ELF-1 (cell line): ENCODE measurements at regions not wholly inside any gene's neighbourhood (a gene's known extent, or its start where the extent isn't known, plus 50 kb on each side); places are given as distances from the start of the nearest gene placed in this dataset.
A peak's percentile ranks its signal among the peaks of the same experiment; 100 is the strongest.
"Not testable (repeated sequence)": the region's sequence is repeated elsewhere in the genome, so short reads cannot be mapped to it uniquely, and the experiment has no call there.

ENCODE experiments used
- DNase-seq: peaks from one replicate; pipeline ENCODE4 v3.0.0-alpha.2; 2016; ENCODE audit warnings: low read depth, low spot score

GRCh38 chr1:105122041-105122440 is 1372.3 kb downstream of the AMY1C start:
- no peak for DNase-seq

- DNase-seq = peak; percentile 34
These were observed 1388.1 kb downstream of the AMY1C start for GRCh38 chr1:105137543-105138457.

DNA sequence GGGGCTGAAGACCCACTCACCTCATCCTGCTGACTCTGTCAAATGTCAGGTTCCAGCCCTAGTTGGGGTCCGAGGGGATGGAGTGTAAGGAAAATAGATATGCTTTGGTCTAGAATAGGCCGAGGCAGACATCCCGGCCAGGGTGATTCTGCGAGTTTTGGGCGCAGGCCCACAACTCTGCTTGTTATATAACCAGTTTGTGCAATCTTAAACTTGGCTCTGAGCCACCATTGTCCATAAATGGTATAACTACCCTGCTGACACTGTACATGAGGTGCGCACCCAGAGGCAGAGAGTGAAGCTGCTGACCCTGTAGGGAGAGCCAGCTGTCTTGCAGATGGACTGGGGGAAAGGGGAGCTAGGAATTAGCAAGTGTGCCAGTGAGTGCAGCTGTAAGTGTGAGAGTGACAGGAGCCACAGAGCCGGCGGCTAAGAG is 1388.8 kb downstream of the AMY1C start:
- no peak for DNase-seq

GRCh38 chr1:105172788-105173187 is 1423.1 kb downstream of the AMY1C start:
- DNase-seq = no peak

- DNase-seq = no peak
These were observed 1431.1 kb downstream of the AMY1C start for GRCh38 chr1:105180789-105181188.

GRCh38 chr1:105204836-105205371 is 1455.2 kb downstream of the AMY1C start:
- no peak for DNase-seq

- DNase-seq = no peak
These were observed 1458.9 kb downstream of the AMY1C start for GRCh38 chr1:105208581-105208980.

- no peak for DNase-seq
These were observed 1461.0 kb downstream of the AMY1C start for GRCh38 chr1:105210747-105211146.

DNA sequence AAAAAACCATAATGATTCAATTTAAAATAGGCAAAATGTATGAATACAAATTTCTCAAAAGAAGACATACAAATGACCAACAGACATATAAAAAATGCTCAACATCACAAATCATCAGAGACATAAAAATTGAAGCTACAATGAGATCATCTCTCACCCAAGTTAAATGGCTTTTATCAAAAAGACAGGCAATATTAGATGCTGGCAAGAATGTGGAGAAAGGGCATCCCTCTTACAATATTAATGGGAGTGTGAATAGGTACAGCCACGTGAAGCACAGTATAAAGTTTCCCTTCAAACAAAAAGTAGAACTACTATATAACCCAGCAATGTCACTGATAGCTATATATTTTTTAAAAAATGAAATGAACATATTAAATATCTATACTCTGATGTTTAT is 1481.7 kb downstream of the AMY1C start:
- no peak for DNase-seq

- DNase-seq = no peak
These were observed 1493.7 kb downstream of the AMY1C start for GRCh38 chr1:105243411-105243810.

DNA sequence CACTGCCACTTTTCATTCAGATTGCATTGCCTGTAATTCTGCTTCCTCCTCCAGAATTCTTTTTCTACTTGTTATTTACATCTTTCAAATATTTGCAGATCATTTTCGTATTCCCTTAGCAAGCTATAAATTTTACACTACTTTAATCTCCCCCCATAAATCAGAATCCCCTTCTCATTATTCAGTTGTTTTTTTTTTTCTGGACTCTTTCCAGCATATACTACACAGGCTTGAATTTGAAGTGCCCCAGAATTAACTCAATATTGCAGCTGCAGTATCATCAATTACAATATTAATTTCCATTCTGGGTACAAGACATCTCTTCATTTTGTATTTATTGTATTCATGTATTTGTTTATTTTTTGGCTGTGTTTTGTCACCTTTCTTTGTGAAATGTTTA is 1494.3 kb downstream of the AMY1C start:
- no peak for DNase-seq

DNA sequence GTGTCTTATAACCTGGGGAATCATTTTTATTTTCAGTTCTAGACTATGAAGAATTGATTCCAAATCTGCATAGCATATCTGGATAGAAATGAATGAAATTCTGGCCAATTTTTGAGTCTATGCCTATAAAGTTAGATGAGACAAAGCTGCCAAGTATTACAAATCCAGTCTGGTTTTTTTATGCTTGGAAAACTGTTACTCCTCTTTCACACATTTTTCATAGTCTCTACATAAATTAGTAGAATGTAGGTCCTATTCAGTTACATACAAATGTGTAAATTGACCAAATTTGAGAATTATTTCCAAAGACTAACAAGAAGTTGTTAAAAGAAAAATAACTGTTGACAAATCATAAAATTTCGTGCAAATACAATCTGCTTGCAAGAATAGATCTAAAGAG is 1505.2 kb downstream of the AMY1C start:
- no peak for DNase-seq

DNA sequence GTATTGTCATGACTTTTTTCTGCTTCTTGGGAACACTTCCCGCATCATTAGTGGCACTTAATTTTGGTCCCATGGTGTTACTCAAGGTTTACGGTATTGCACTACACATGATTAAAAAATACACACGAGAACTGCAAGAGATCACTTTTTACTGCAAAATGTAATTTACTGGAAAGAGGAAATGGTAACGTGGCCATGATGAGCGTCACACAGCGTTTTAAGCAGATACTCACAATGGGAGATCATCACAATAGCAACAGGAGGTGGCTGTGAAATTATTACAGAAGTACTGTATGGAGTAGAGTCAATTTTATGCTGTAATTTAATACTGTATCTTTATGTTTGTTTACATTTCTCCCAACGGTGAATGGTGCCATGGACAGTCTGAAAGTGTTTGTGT is 1510.3 kb downstream of the AMY1C start:
- no peak for DNase-seq

- no peak for DNase-seq
These were observed 1521.3 kb downstream of the AMY1C start for GRCh38 chr1:105270966-105271365.

- not testable (repeated sequence) for DNase-seq
These were observed 1522.7 kb downstream of the AMY1C start for GRCh38 chr1:105272376-105272775.

DNA sequence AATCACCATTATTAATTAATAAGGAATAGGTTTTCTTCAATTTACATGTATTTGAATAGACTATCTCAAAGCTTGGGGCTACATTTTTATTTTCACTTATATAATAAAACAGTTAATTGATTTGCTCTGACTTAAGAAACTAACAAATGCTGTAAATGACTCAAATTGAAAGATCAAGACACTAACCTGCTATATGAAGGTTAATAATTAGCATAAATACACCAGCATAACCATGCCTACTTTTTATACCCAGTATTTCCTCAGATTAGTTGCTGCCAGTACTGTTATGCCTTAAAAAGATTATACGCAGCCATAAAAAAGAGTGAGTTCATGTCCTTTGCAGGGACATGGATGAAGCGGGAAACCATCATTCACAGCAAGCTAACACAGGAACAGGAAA is 1545.1 kb downstream of the AMY1C start:
- DNase-seq = no peak

DNA sequence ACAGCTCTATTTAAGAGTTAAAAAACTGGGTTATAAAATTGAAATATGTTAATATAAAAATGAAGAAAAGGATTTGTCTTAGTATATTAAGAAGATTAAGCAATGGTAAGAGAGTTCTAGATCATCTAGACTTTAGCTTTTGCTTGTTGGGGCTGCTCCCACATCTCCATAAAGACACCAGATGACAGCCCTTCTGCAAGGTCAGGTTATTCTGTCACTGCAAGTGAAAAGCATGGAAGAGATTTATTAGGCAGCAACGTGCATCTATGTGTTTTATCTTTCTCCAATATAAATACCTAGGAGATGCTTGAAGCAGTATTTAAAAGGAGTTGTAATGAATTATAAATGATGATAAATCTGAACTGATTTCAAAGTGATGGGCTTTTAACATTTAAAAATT is 1560.4 kb downstream of the AMY1C start:
- no peak for DNase-seq

DNA sequence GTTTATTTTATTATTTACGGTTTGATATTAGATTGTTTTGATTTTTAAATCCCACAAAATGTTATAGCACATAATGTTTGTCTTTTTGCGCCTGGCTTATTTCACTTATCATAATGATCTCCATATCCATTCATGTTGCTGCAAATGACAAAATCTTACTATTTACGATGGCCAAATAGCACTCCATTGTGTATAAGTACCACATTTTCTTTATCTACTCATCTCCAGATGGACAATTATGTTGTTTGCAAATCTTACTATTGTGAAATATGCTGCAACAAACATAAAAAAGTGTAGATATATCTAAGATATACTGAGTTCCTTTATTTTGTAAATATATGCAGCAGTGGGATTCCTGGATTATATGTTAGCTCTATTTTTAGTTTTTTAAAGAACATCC is 1568.3 kb downstream of the AMY1C start:
- DNase-seq = no peak

DNA sequence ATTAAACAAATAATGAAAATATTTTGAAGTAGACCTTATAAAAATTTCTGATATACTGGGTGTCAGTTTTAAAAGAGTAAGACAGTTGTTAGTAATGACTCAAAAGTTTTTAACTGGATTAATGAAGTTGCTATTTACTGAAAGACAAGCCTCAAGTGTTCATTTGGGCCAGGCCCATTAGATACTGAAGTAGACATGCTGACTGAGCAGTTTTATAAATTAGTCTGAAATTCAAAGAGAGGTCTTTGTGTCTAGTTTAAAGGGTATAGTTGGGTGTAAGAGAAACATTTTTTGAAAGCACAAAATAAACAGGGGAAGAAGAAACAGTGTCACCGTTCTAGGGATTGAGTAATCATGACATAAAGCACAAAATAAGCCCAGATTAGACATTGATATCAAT is 1577.2 kb downstream of the AMY1C start:
- DNase-seq = no peak

DNA sequence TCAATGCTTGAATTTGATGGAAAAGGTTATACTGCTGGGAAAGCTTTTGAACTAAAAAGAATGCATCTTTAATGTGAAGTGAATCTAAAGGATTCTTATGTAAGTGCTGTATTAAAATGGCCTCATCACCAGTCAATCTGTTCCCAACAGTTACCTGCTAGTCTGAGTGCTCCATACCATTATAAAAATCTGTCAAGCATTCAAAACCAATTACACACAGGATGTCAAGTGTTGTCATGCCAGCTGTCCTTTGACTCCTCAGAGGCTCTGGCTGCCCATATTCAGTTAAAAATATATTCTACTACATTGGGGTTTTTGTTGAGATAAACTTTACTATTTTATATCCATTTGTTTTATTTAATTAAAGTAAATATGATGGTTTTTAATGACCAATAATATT is 1587.7 kb downstream of the AMY1C start:
- no peak for DNase-seq

DNA sequence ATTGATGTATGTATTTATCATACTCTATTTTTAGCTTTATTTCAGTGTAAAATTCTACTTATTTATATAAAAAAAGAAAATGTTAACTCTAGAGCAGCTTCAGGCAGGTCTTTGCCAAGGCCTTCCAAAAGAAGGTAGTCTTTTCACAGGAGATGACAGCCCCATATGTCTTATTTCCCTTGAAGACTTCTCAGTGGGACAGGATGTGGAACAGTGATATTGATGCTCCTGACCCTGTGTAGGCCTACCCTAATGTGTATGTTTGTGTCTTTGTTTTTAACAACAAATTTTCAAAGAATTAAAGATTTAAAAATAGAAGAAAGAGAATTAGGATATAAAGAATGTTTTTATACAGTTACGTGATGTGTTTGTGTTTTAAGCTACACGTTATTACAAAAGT is 1593.6 kb downstream of the AMY1C start:
- DNase-seq = no peak

DNA sequence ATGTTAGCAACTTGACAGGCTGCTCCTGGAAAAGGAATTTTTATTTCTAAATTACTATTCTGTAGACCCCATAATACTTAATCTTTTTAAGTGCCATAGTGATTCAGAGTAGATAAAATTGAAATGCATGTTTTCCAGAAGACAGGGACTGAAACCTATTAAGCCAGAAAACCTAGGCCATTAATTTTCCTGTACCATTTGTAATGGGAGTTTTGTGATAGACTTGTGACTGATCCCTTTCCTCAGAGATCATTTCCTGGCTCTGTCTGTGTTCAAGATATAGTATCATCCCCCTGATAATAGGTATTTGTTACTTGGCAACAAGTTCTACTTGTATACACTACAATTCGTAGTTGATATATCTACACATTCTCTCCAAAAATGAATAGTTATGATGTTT is 1609.8 kb downstream of the AMY1C start:
- no peak for DNase-seq

- no peak for DNase-seq
These were observed 1612.7 kb downstream of the AMY1C start for GRCh38 chr1:105362438-105362837.
